HG02885 (cell line): ENCODE measurements at regions not wholly inside any gene's neighbourhood (a gene's known extent, or its start where the extent isn't known, plus 50 kb on each side); places are given as distances from the start of the nearest gene placed in this dataset.
"Not testable (repeated sequence)": the region's sequence is repeated elsewhere in the genome, so short reads cannot be mapped to it uniquely, and the experiment has no call there.

Source experiments
- ATAC-seq: cut with Tn5 transposase; IDR thresholded peaks from one replicate; pipeline ENCODE4 v1.9.1; 2021; ENCODE audit warnings: mild to moderate bottlenecking; ENCODE audit not compliant: unreplicated experiment, poor library complexity

- ATAC-seq, result not testable (repeated sequence)
Measured at GRCh38 chr7:98770085-98770484, 99.7 kb downstream of the TMEM130 start.

DNA sequence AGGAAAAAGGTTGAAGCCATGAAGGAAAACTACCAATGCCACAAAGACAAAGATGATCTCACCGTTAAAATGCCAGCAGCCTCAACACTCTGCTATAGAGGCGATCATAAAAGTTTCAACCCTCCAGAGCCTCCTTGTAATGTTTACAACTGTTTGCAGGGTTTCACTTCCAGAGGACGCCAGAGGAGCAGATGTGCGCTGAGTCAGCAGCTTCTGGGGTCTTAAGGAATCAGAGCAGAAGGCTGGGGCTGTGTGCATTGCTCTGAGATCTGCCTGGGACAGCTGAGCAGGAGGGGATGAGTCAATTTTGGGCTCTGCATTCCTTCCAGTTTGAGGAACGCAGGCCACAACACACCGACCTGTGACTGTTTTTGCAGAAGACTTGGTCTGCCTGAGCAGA is 98.3 kb downstream of the TMEM130 start:
- no peak for ATAC-seq

DNA sequence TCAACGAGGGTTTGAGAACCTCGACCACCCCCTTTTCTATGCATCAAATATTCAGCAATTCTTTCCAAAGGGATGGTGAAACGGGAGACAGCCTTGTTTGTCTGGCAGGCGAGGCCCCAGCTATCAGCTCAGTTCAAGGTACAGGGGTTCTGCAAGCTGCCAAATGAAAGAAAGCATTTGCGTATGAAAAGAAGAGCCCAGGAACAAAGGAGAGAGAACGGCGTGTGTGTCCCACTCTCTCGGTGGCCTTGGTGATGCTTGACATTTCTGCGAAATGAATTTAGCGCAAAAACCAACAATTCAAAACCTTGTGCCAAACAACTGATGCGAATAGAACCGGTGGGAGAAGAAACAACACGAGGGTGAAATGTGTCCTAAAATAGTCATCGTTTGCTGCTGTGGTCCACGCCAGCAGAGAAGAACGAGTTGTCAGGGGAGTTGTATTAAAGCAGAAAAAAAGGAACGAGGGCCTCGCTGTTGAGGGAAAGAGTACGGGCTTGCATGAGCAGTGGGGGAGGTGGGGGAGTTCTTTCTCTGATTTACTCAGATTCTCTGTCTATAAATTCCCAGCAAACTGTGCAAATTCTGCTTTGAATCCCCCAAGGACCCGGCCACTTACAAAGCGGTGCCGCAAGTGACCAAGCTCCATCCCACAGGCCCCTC is 97.7 kb downstream of the TMEM130 start:
- no peak for ATAC-seq

DNA sequence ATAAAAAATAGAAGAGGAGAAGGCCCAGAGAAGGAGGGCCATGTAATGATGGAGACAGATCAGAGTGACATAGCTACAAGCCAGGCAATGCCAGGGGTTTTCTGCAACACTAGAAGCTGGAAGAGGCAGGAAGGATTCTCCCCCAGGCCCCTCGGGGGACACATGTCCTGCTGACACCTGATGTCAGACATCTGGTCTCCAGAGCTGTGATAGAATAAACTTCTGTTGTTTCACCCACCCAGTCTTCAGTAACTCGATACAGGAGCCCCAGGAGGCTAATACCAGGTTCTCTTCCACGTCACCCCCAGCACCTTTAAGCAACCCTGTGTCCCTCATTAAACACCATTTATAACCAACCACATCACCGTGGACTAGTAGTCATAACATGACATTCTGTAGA is 94.9 kb downstream of the TMEM130 start:
- no peak for ATAC-seq

DNA sequence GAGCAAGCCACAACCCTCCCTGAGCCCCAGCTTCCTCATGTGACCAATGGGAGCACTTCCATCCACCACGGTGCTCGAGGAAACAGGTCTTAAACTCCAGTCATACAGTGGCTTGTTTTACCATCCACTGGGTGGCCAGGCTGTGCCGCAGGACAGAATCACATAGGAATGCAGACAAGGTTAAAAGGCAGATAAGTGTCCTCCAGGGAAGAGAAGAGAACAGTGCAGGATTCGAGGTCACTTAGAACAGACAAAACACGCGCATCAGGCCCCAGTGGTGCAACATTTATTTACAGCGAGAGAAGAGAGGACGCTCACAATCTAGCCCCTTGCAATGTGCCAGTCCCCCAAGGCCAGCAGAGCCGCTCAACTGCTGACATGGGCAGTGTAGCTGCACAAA is 92.8 kb downstream of the TMEM130 start:
- no peak for ATAC-seq

GRCh38 chr7:98778421-98778820 is 91.4 kb downstream of the TMEM130 start:
- no peak for ATAC-seq

DNA sequence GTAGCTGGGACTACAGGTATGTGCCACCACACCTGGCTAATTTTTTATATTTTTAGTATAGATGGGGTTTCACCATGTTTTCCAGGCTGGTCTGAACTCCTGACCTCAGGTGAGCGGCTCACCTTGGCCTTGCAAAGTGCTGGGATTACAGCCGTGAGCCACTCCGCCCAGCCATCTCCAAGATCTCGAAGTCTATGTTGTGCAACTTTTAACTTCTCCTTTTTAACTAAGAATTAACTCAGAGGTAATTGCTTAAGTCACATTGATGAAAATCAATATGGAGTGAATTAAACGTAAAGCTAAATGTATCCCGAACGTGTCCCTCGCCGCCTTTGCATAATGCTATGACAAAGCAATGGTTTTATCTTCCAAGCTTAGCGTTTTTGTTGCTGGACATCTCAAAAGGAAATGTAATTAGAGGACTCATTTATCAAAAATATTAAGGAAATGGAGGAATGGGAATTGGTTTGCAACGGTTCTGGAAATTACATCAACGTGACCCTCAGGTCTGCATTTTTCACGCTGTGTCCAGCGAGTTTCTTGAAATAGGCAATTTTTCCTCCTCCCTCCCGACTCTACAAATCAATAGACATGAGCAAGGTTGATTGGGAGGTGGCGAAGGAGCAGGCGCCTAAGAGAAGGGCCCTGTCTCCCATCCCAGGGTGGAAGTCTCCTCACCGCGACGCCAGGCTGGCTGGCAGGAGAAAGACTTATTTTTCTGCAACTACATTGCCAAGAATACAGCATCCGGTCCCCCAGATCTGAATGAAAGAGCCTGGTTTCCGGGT is 89.8 kb downstream of the TMEM130 start:
- ATAC-seq, result no peak

DNA sequence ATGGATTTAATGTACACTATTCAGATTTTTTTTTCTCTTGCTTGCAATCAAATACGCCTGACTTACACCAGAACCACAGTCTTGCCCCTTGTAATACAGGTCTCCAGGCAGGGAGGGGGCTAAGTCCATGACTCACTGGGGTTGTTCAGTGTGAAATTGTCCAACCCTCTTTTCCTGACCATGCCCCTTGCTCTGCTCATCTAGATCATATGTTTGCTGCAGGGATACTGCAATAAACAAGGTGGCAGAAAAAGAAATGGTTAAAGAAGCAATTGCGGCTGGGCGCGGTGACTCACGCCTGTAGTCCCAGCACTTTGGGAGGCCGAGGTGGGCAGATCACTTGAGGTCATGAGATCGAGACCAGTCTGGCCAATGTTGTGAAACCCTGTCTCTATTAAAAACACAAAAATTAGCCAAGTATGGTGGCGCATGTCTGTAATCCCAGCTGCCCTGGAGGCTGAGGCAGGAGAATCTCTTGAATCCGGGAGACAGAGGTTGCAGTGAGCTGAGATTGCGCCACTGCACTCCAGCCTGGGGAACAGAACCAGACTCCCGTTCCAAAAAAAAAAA is 85.5 kb downstream of the TMEM130 start:
- ATAC-seq, result no peak

DNA sequence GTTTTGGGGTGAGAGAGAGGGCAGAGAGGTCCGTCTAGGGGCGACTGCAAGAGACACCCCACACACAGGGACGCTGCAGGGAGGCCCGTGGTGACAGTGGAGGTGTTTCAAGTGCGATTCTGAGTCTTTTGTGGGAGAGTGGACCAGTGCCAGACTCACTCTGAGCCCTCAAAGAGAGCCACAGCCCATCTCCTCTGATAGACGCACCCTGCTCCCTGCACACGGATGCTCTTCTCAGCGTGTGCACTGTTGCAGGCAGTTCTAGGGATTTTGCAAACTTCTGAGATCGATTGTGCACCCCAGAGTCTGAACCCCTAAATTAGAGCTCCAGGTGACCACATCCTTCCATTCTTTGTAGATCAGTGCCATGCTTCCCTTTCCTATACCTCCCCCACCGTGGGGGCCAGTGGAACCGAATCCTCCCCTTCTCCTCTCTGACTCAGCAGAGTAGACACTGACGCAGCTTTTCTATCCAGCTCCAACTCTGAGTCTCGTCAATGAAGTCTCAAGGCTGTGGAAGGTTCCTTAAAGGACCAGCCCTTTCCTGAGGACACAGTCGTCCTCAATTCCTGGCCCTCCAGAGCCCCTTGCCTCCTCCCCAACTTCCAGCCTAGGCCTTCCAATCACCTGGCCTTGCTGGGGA is 83.8 kb downstream of the TMEM130 start:
- no peak for ATAC-seq

- ATAC-seq, result no peak
Measured at GRCh38 chr7:98788966-98789365, 80.8 kb downstream of the TMEM130 start.

DNA sequence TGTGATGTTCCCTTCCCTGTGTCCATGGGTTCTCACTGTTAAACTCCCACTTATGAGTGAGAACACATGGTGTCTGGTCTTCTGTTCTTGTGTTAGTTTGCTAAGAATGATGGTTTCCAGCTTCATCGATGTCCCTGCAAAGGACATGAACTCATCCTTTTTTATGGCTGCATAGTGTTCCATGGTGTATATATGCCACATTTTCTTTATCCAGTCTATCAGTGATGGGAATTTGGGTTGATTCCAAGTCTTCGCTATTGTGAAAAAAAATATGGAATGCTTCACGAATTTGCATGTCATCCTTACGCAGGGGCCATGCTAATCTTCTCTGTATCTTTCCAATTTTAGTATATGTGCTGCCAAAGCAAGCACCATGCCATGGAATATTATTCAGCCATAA is 75.4 kb downstream of the TMEM130 start:
- not testable (repeated sequence) for ATAC-seq

- peak; percentile 93 for ATAC-seq
Measured at GRCh38 chr7:98795741-98796493, 73.9 kb downstream of the TMEM130 start.
